NCI-H526 treated with DMSO at 0.1 percent for 48 hours (cell line): ENCODE measurements at regions not wholly inside any gene's neighbourhood (a gene's known extent, or its start where the extent isn't known, plus 50 kb on each side); places are given as distances from the start of the nearest gene placed in this dataset.
"Not testable (repeated sequence)": the region's sequence is repeated elsewhere in the genome, so short reads cannot be mapped to it uniquely, and the experiment has no call there.

ENCODE experiments used
- DNase-seq: peaks from one replicate; lab custom pipeline; 2025; lab: John Stamatoyannopoulos, UW

- no peak for DNase-seq
Measured at GRCh38 chr10:28733245-28733644, 55.9 kb downstream of the BAMBI start.

GRCh38 chr10:28733647-28734046, 56.3 kb downstream of the BAMBI start:
- no peak for DNase-seq

- DNase-seq, result no peak
Measured at GRCh38 chr10:28734938-28735759, 57.8 kb downstream of the BAMBI start.

DNA sequence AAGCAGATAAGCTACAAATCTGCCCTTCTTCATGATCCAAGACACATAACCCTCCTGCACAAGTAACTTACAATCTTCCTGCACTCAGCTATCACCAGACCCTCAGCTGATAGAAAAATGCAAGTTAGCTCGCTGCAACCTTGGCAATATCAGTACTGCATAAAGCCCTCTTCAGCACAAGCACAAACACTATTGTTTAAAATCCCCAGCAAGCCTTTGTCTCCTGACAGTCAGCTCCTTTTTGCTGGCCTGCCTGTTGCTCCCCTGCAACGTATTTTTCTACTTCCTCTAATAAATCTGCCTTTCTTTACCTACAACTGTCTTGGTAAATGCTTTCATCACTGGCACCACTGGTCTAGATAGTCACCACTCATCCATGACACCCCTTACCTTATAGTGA, 59.8 kb downstream of the BAMBI start:
- no peak for DNase-seq

DNA sequence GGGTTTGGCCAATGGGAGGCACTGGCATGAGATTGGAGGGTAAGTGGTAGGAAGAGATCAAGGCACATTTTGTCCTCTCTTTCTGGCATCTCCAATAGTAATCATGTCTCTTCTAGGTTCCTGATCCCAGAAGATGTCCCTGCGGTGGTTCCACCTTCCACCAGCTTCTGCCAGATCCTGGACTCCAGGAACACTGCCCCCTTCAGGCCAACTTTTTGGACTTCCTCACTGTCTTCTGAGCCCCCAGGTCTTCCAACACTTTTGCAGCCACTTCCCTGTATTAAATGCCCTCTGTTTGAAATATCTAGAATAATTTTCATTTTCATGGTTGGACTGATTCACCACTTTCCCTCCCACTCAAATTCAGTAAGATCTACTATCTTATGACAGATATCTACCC, 60.9 kb downstream of the BAMBI start:
- DNase-seq, result no peak

DNA sequence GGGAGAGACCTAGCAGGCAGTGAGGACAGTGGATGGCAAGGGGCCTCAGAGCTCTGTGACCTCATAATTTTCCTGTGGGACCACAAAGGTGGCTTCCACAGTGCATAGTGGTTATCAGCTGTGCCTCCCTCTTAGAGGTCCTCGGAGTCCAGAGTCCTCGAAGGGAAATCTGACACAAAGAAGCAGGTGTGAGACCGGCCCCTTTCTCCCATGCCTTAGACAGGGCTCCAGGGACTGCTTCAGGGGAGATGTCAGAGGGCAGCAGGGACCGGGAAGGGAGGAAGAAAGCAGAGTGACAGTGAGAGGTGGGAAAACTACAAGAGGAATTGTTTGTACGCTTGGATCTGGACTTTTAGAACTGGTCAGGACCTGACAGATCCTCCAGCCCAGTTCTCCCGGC, 66.3 kb downstream of the BAMBI start:
- DNase-seq, result no peak

- no peak for DNase-seq
Measured at GRCh38 chr10:28744069-28744768, 66.9 kb downstream of the BAMBI start.

- no peak for DNase-seq
Measured at GRCh38 chr10:28754930-28755718, 77.8 kb downstream of the BAMBI start.

DNA sequence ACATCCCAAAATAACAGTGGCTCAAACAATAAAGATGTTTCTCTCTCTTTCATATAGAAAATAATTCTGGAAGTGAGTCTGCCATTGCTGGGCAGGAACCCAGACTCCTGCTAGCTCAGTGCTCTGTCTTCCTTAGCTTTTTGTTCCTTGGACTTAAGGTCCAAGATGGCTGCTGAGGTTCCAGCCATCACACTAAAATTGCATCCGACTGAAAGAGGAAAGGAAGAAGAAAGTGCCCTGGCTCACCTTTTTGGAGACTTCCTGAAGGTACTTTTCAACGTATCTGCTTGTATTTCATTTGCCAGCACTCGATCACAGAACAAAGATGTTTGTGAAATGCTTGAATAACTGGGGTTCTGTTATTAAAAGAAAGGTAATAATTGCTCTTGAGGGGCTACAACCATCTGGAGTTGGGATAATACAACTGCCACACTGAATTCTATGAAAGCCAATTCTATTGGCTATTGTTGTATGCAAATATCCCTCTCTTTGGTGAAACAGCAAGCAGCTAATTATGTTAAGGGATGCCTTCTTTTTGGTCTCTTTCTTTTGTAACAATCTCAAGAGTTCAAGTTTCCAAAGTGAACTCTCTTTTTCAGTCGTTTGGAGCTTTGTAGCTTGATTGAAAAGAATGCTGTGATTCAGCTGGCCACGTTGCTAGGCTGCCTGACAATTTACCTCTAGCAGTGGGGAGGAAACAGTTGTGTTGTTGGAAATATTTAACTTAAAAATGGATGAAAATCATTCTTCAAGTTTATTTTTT, 83.9 kb downstream of the BAMBI start:
- DNase-seq, result no peak

- DNase-seq, result no peak
Measured at GRCh38 chr10:28763471-28764170, 86.3 kb downstream of the BAMBI start.

- no peak for DNase-seq
Measured at GRCh38 chr10:28765641-28766040, 88.3 kb downstream of the BAMBI start.

GRCh38 chr10:28768227-28768626, 90.9 kb downstream of the BAMBI start:
- no peak for DNase-seq

GRCh38 chr10:28769091-28769604, 91.8 kb downstream of the BAMBI start:
- no peak for DNase-seq

- DNase-seq, result not testable (repeated sequence)
Measured at GRCh38 chr10:28771580-28772090, 94.3 kb downstream of the BAMBI start.

DNA sequence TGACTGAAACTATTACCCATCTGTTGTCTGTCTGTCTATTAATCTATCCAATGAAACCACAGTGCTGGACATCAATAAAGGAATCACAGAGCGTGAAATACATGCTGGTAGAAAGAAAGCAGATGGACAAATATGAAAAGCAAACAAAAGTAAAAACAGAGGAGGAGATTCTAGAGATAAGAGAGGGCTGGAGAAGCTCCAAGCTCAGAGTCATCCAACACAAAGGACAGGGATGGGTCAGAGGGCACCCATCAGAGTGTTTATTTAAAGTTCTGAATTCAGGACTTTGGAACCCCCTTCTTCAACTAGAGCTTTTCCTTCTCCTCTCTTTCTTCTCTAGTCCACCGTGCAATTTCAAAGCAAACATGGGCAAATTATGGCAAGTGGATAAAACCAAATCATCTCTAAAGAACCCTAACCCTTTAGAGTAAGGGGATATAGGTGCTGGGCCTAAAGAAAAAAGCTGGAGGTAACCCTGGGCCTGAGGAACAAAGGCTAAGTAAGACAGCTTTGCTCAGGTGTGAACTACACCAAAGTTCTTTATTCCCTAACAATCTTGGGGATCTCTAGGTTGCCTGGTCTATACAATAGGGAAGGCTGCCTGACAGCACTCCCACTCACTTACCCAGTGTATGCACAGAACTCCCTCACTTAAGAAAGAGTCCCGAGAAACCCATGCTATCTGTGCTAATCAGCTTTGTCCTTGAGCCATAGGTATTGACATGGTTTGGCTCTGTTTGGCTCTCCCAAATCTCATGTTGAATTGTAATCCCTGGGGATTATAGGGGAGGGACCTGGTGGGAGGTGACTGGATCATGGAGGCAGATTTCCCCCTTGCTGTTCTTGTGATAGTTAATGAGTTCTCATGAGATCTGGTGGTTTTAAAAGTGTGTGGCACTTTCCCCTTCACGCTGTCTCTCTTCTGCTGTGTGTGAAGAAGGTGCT, 97.0 kb downstream of the BAMBI start:
- DNase-seq, result no peak

GRCh38 chr10:28775773-28776172, 98.5 kb downstream of the BAMBI start:
- DNase-seq, result no peak

DNA sequence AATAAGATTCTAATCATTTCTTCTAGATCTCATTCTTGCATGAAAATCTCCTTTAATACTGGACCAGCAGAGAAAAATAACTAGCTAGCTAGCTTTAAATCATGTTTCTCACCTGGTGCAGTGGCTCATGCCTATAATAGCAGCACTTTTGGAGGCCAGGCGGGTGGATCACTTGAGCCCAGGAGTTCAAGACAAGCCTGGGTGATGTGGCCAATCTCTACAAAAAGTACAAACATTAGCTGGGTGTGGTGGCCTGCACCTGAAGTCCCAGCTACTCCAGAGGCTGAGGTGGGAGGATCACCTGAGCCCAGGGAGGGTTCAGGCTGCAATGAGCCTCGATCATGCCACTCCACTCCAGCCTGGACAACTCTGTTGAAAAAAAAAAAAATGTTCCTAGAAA, 99.2 kb downstream of the BAMBI start:
- DNase-seq, result no peak

DNA sequence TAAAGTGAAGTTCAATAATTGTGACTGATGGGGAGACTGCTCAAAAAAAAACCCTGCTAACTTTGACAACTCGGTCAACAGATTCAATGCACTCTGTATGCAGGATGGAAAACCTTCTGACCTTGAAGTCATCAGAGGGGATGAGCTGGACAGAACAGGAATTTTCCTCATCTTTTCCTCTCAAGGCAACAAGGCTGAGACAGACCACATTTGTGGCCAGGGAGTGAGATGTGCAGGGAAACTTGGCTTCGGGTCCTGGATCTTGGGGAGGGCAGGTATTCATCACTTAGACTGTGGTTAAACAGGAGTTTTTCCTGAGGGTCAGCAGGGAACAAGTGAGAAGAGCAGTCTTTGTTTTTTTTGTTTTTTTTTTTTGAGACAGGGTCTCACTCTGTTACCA, 100.6 kb downstream of the BAMBI start:
- DNase-seq, result no peak

- DNase-seq, result no peak
Measured at GRCh38 chr10:28778524-28778923, 101.2 kb downstream of the BAMBI start.

DNA sequence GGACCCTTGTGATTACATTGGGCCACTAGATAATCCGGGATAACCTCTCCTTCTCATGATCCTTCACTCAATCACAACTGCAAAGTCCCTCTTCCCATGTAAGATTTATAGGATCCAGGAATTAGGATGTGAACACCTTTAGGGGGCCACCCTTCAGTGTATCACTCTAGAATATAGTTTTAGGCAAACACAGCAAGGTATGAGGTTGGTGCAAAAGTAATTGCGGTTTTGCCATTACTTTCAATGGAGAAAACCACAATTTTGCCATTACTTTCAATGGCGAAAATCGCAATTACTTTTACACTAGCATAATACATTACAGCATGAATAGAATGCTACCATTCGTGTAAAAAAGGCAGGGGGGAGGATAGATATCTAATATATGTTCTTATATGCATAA, 104.0 kb downstream of the BAMBI start:
- DNase-seq, result no peak
